SHP77 (cell line): ENCODE measurements at regions not wholly inside any gene's neighbourhood (a gene's known extent, or its start where the extent isn't known, plus 50 kb on each side); places are given as distances from the start of the nearest gene placed in this dataset.
A peak's percentile ranks its signal among the peaks of the same experiment; 100 is the strongest.
"Not testable (repeated sequence)": the region's sequence is repeated elsewhere in the genome, so short reads cannot be mapped to it uniquely, and the experiment has no call there.

ENCODE experiments used
- DNase-seq, 2 experiments: peaks; one replicate each; lab custom pipeline; 2025; lab: John Stamatoyannopoulos, UW

DNA sequence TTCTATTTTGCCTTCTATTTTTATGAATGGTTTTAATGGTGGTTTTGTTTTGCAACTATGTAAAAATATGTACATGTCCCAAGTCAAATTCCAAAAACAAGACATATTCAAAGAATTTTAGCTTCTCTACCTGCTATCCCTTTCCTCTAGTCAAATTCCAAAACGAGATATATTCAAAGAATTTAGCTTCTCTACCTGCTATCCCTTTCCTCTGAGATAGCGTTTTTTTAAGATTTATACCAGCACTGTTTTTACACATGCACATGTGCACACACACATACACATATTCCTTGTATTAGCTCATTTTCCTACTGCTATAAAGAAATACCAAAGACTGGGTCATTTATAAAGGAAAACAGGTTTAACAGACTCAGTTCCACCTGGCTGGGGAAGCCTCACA is 199.1 kb upstream of the ARL4C start:
- DNase-seq: no peak

DNA sequence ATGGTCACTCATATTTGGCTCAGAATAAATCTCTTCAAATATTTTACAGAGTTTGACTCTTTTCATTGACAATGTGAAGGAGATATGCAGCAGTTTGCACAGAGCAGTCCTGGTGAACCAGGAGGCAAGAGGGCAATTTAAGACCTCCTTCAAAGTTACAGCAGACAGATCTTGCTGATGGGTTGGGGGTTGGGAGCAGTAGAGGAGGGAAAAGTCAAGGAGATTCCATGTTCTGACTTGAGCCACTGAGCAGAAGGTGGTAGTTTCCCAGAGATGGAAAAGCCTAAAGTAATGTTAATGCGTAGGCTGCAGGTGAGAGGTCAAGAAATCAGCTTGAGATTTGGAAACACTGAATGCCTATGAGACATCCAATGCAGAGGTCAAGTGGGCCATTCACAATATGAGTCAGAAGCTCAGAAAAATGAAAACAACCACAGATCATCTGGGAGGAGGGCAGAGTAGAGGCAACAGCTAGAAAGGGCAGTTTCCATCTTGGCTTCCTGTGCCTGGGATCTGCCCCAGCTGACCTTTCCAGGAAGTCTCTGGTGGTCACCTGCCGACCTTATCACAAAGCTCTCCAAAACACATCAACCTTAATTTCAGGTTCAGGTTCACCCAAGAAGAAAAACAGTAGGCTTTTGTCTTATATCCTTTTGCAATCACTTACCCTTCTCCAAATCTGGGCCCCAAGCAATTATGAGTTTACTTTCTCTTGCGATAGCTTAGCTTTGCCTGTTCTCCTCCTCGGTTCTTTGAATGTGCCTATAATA is 197.5 kb upstream of the ARL4C start:
- DNase-seq: no peak

DNA sequence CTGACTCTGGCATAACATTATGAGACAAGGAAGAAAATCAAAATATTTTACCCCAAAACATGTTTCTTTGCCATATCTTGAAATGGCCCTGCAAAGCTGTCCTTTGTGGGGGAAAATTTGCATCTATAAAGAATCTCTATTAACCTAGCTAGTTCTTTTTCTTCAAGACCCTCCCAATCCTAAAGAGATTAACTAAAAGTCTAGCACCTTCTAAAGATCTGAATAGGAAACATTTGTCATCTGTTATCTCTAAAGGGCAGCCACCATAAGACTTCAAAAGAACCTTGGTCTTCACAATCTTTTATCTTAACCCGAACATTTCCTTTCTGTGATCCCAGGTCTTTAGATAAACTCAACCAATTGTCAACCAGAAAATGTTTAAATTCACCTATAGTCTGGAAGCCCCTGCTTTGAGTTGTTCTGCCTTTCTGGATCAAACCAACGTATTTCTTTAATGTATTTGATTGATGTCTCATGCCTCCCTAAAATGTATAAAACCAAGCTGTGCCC is 196.9 kb upstream of the ARL4C start:
- DNase-seq: not testable (repeated sequence)

DNA sequence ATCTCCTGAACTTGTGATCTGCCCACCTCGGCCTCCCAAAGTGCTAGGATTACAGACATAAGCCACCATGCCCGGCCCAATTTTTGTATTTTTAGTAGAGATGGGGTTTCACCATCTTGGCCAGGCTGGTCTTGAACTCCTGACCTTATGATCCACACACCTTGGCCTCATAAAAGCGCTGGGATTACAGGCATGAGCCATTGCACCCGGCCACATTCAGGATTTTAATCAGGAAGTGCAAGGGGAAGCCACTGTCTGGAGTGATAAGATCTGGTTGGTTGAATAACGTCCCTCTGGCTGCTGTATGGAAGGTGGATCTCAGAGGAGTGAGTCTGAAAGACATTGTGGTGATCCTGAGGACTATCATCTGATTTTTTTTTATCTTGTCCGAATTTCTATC is 196.3 kb upstream of the ARL4C start:
- DNase-seq: not testable (repeated sequence)

DNA sequence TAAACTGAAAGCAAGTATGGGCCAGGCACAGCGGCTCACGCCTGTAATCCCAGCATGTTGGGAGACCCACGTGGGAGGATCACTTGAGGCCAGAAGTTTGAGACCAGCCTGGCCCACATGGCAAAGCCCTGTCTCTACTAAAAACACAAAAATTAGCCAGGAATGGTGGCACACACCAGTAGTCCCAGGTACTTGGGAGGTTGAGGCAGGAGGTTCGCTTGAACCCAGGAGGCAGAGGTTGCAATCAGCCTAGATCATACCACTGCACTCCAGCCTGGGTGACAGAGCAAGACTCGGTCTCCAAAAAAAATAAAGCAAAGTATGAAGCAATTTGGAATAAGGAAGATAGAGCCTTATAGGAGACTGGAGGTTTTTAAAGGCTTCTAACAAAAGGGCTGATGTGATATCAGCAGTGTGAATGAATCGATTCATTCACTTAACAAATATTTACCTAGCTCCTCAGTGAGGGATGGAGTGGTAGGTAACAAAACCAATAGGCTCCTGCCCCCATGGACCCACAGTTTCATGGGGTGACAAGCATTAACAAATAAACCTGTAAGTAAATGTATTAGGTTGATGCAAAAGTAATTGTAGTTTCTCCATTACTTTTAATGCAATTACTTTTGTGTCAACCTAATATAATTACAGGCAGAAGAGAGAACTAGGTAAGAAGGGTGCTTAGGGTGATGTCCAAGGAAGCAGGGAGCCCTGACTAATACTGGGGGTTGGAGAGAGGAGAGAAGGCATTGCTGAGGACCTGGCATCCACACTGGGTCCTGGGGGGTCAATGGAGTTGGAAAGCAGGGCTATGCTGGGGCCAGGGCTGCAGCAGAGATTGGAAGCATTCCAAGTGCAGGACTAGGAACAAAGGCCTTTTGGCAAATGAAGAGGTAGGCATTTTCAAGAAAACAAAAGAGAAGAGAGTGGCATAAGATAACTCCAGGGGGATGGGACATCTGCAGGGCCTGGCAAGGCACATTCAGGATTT is 195.4 kb upstream of the ARL4C start:
- peak in 1 of 2 experiments; percentile 32 for DNase-seq

DNA sequence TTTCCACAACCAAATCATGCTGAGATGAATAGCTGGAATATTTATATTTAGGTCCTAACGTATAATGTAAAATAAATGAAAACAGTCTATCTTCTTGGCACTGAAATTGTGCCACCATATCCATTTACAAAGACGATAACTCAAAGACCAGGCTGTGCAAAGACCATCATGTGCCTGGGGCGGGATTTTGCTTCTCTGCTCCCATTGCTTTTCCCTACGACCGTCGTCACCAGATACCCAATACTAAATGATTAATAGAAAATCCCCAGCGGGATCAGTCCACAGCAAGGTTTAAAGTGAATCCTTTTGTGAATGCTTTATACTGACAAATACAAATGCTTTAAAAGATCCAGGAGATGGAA is 194.3 kb upstream of the ARL4C start:
- DNase-seq: peak in 1 of 2 experiments; percentile 96

DNA sequence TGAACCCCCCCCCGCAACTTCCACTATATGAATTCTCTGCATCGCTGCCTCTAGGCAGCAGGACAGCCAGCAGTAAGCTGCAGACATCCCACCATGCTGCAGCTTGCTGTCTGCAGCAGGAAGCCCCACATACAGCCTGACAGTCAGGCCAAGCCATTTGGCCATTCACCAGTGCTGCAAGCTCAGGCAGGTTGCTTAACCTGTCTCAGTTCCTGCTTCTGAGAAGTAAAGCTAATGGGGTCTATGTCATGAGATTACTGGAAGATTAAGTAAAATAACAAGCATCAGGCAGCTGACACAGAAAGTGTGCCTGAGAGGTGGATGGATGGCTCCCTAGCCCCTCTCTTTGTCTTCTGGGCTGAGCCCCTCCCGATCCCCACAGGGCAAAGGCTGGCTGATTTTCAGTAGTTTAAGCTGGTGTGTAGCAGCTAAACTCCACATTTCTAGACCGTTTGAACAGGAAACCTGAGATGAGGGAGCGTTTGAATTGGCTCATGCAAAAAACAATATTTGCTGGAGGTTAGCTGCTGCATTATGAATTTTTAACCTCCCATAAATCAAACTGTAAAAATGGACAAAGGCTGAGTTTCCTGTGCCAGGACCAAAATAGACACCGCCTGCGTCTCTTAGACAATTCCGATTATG is 193.8 kb upstream of the ARL4C start:
- DNase-seq: peak; percentile 92 to 96

DNA sequence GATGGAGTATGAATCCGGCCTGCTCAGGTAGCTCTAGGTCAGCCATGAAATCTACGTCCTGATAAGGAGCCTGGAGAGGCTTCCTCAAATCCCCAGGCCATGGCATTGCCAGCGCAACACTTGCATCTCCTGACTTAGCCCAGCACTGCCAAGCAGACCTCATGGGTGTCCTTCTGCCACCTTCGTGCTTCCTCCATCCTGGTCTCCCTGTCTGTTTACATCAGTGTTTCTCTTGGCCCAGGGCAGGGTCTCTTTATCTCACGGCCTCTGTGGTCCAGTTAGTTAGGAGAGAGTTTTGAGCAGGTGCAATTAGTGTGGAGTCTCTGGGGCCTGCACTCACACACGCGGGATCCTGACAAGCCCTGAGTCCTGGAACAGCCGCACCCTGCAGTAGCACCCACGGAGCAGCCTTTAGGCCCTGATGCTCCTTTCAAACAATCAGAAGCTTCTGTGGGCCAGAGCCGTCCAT is 193.1 kb upstream of the ARL4C start:
- peak in 1 of 2 experiments; percentile 65 for DNase-seq

DNA sequence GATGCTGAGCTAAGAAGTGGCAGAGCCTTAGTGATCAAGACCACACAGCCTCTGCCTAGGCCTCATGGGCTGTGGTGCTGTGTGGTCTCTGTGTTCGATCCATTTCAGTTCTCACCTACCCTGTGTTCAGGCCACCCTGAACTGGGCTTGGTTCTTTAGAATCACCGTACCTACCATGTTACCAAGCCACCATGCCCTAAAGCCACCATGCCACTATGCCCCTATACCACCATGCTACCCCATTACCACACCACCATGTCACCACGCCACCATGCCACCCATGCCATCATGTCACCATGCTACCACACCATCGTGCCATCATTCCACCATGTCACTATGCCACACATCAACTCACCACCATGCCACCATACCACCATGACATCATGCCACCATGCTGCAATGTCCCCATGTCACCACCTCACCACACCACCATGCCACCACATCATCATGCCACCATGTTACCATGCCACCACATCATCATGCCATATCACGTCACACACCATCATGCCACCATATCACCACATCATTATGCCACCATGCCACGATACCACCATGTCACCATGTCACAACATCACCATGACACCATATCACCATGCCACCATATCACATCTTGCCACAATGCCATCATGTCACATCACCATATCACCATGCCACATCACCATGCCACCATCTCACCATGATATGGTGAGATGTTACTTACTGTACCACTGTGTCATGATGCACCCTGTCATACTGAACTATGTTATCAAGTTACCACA is 191.0 kb upstream of the ARL4C start:
- DNase-seq: no peak

DNA sequence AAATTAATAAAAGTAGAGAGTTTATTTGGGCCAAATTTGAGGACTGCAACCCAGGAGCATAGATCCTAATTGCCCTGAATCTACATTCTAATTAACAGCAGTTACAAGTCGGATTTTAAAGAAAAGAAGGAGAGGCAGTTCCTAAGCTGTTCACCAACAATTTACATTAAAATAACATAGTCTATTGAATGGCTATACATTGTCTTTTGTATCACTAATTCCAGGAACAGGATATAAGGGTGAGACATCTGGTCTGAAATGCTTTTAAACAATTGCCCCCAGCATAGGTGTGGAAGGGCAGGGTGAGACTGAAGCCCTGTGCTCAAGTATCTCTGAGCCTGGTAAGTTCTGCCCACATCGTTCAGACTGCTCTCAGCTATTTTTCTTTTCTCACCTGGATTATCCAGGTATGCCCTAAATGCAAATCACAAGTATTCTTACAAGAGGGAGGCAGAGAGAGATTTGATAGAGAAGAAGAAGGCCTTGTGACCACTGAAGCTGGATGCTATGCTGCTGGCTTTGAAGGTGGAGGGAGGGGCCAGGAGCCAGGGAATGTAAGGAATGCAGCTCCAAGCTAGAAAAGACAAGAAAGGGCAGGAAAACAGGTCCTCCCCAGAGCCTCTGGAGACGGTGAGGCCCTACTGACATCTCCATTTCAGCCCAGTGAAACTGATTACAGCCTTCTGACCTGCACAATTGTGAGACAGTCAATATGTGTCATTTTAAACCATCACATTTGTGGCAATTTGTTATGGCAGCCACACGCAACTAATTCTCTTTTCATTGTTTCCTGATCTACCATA is 189.4 kb upstream of the ARL4C start:
- DNase-seq: no peak

DNA sequence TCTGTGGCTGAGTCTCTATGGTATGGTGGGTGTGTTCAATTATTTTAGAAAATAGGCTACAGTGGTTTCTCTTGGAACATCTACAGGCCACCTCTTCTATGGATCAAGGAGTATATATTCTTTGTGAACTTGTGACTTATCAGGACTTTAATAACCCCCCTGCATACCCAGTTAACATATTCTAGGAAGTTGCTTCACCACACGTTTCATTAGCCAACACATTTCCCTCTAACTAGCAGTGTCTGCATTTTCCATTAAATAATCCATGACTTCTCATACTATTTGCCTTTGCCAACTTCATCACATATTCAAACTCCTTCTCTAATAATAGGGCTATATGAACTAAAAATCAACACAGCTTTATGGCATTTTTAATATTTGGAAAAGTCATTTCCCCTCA is 187.6 kb upstream of the ARL4C start:
- no peak for DNase-seq

DNA sequence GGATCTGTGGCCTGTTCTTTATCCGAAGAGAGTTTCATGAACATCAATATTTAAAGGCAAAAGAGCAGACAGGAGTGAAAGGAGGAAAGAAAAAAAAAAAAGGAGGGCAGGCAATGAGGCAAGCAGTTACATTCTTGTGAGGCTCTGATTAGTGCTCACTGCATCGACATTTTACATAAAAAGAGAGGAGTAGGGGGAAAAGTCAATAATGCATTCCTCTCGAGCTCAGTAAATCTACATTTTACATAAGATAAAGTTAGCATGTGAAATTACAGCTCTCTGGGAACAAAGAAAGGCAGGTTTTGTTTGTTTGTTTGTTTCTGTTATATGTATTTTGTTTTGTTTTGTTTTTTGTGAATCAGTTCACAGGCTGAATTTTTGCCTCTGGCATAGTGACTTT is 187.1 kb upstream of the ARL4C start:
- DNase-seq: no peak

DNA sequence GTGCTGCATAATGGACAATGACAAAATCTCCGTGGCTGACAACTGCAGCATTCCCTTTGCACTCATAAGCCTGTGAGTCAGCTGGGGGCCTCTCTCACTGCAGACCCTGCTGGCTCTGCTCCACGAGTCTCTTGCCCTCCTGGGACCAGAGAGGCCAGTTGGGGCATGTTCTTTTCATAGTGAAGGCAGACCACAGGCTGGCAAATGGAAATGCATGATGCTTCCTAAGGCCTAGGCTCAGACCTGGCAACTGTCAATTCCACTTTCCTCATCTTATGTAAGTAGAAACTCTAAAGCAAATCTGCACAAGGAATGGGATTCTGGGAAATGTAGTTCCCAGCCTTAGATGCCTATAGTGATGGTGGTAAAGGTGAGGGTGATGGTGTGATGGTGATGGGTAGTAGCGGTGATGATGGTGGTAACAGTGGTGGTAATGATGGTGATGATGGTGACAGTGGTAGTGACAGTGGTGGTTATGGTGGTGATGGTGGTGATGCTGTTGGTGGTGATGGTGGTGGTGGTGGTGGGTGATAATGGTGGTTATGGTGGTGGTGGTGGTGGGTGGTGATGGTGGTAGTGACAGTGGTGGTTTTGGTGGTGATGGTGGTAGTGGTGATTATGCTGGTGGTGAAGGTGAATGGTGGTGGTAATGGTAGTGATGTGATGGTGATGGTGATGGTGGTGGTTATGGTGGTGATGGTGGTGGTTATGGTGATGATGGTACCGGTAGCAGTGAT is 185.8 kb upstream of the ARL4C start:
- no peak for DNase-seq

DNA sequence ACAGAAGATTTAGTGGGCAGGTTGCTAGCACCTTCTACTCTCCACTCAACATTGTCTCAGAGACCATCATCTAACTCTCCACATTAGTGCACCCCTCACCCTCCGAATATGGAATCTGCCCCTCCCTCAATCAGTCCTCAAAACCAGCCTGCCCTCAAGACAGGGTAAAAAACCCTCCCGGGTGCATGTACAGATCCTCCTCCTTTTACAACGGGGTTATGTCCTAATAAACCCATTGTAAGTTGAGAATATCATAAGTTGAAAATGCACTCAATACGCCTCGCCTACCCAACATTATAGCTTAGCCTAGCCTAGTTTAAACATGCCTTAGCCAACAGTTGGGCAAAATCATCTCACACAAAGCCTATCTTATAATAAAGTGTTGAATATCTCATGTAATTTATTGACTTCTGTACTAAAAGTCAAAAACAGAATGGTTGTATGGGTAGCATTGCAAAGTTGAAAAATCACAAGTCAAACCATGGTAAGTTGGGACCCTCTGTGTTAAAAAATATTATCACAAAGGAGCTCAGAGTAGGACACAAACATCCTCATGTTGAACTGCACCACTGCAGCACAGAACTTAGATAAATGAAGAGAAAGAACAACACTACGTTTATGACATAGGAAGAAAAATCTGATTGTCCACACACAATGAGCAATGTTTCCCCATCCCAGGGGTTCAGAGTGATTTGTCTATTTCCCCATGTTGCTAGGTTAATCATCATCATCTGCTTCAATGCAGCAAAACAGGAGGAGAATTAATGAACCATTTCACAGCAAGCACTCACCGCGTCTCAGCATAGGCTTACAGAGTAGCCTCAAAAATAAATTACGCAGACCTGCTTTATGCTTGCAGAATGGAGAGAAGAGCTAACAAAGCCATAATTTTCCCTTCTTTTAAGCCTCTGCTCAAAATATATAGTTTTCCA is 184.1 kb upstream of the ARL4C start:
- no peak for DNase-seq

DNA sequence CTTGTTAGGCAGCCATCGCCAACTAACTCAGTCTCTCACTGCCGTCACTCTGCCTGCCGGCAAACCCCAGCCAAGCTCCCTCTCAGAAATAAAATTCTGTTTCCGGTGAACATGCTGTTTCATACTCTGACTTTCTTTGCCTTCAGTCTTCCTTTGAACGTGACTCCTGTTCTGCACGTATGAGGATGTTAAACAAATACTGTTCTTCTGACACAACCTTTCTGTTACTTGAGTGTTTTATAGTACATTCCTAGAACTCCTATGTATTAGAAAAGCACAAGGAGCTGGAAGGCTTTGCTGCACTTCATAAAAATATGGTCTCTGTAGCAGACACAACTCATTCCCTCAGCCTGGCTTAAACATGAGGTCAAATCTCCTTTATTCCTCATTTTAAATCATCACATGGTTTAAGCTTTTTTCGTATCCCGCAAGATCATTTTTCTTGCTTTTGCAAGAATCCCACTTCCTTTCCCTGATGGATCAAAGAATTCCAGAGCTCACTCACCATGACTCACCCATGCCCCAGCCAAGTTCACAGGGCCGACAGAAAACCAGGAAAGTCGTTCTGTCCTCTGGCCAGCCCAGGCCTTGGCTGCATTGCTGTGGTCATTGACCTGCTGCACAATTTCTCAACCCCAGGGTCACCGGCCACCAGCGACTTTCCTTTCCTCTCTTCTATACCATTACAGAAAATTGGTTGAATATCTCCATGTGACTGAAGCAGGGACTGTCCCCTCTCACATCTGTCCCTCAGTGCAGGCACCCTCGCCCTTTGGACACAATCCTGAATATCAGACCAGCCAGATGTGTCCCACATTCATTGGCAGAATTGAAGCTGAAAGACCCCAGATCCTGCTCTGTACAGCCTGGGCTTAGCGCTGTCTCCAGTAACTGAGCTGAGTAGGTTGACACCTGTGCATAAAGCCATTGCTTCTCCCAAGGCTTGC is 183.1 kb upstream of the ARL4C start:
- no peak for DNase-seq

DNA sequence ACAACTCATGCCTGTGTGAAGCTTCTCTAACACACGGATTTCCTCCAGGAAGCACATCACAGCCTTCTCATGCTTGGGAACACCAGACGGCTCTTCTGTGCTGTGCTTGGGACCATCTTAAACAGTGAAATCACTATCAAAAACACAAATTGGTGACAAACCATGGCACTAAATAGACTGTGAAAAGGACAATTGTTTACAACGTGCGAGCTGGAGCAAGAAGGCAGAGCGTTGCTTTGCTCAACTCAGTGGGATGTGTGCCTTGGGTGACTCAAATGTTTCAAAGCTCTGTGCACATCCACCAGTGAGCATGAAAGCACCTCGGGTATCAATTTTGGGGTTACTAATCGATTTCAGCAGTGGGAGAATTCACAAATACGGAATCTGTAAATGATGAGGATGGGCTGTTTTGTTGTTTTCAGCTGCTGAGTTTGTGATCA is 182.4 kb upstream of the ARL4C start:
- no peak for DNase-seq

DNA sequence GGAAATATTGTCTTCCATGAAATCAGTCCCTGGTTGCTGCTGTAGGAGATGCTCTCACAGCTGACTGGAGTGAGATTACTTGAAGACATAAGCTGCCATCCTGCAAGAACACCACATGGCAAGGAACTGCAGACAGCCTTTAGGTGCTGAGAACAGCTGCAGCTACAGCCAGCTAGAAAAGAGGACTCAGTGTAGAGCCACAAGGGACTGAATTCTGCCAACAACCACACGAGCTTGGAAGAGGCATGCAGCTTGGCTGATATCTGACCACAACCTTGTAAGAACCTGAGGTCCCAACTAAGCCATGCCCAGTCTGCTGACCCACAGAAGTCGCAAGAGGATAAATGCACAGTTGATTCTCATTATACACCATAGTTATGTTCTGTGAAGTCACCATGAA is 181.8 kb upstream of the ARL4C start:
- no peak for DNase-seq
